ENCODE measurements at regions not wholly inside any gene's neighbourhood (a gene's known extent, or its start where the extent isn't known, plus 50 kb on each side); places are given as distances from the start of the nearest gene placed in this dataset.
"Not testable (repeated sequence)": the region's sequence is repeated elsewhere in the genome, so short reads cannot be mapped to it uniquely, and the experiment has no call there.

- not testable (repeated sequence) for TF ChIP-seq CTCF, MAX (IDR thresholded peaks at IDR 0.05; ENCODE audit: low read depth, low read length)
Observed at GRCh38 chr6:156584121-156584520, 193.1 kb upstream of the ARID1B start.
